ENCODE measurements at regions not wholly inside any gene's neighbourhood (a gene's known extent, or its start where the extent isn't known, plus 50 kb on each side); places are given as distances from the start of the nearest gene placed in this dataset.

- TF ChIP-seq CTCF (conservative IDR thresholded peaks at IDR 0.05; ENCODE audit: low read depth, low read length) (no peak), EZH2 (IDR thresholded peaks at IDR 0.05; ENCODE audit: low read length, unreplicated experiment) (no peak), EZH2phosphoT487 (IDR thresholded peaks at IDR 0.05; ENCODE audit: borderline replicate concordance, low read length) (no peak)
Observed at GRCh38 chr16:65244787-65245186, 122.9 kb upstream of the CDH11 start.
